ENCODE measurements at regions not wholly inside any gene's neighbourhood (a gene's known extent, or its start where the extent isn't known, plus 50 kb on each side); places are given as distances from the start of the nearest gene placed in this dataset.

DNA sequence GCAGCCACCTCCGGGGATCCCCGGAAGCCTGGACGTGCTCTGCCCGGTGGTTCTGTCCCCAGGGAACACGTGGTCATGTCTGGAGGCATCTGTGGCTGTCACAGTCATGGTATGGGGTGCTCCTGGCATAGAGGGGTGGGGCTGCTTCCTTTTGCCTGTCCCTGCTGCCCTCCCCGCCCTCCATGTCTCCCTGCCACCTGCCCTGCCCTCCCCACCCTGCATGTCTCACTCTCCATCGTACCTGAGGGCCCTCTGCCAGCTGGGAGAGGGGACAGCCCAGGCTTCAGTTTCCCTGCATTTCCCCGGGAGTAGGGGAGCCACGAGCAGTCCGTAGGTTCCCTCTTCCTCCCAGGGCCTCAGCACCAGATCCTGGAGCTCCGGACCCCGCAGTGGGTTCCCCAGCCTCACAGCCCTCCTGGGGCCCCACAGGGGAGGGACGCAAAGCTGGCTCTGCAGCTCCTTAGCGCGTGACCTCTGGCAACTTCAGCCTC is 90.0 kb upstream of the CTDP1 start:
- no peak for TF ChIP-seq CTCF (conservative IDR thresholded peaks at IDR 0.05; ENCODE audit: low read length)
- no peak for TF ChIP-seq EZH2phosphoT487 (IDR thresholded peaks at IDR 0.05; ENCODE audit: borderline replicate concordance, low read depth, low read length)

All from OCI-LY7 (cell line).